ENCODE measurements at regions not wholly inside any gene's neighbourhood (a gene's known extent, or its start where the extent isn't known, plus 50 kb on each side); places are given as distances from the start of the nearest gene placed in this dataset.

- TF ChIP-seq CTCF (IDR thresholded peaks at IDR 0.05): no peak
- TF ChIP-seq POLR2A (IDR thresholded peaks at IDR 0.05): no peak
These were observed 449.9 kb upstream of the ANKRD30A start for GRCh38 chr10:36675458-36675880.
